SIG-M5 treated with dmso at 0.1 percent for 504 hours (cell line): ENCODE measurements at regions not wholly inside any gene's neighbourhood (a gene's known extent, or its start where the extent isn't known, plus 50 kb on each side); places are given as distances from the start of the nearest gene placed in this dataset.
"Not testable (repeated sequence)": the region's sequence is repeated elsewhere in the genome, so short reads cannot be mapped to it uniquely, and the experiment has no call there.

ENCODE experiments used
- DNase-seq: peaks from one replicate; lab custom pipeline; 2025; ENCODE audit not compliant: unreplicated experiment; lab: John Stamatoyannopoulos, UW

DNA sequence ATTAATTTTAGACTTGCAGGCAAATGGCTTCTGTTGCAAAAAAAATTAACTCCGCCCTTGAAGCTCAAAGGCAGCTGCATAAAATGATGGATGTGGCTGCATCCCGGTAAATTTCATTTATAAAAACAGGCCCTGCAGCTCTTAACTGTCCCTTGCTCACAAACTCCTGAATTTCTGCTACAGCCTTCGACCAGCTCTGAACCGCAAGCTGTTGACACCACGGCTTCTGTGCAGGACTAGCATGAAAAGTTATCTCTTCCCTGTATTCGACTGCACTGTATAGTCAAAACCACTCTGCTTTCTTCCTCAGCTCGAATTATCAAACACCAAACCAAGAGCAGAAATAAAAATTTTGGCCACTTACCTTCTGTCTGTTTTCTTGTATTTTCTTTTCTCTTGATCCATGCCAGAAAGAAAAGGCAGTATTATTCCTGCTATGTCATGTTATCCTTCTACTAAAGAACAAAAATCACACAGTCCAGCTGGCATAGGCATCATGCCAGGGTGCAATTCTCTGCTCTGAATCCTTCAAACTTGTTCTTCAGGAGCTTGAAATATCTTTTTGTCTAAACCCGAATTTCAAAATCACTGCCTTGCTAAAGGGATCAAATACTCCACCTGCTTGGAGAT, 195.5 kb upstream of the NCAM2 start:
- no peak for DNase-seq

- DNase-seq = no peak
These were observed 186.5 kb upstream of the NCAM2 start for GRCh38 chr21:20811702-20812101.

DNA sequence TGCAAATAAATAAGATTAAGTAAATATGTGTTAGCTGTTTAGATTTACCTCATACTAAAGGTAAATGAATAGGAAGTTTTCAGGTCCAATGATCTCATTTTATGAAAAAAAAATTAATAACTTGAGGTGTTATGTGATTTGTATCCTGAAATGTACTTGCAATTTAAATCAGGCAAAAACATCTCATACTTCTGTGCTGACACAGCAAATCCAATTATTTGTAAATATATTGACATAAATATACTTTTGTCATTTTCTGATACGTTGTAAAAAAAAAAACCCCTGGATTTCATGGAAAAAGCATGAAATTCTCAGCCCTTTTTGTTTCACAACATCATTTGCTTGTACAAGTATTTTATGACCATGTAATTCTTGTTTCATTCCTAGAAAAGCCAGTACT, 184.1 kb upstream of the NCAM2 start:
- DNase-seq = no peak

DNA sequence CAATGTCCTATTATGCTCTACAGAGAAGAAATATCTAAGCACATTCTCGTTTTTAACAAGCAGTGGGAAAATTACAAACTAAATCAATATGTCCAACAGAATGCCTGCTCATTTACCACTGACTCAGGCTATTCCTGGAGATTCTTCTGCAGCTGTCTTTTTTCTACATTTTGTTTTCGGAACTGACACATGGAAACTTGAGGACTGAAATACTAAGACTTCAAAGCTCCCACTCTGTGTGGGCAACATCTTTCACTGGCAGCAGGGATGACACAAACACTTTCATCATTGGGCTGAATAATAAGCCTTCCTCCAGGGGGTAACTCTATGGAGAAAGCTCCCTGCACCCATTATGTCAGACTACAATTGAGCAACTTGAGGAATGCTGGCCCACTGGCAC, 175.5 kb upstream of the NCAM2 start:
- no peak for DNase-seq

- no peak for DNase-seq
These were observed 145.3 kb upstream of the NCAM2 start for GRCh38 chr21:20852866-20853265.

GRCh38 chr21:20856926-20857325, 141.3 kb upstream of the NCAM2 start:
- no peak for DNase-seq

DNA sequence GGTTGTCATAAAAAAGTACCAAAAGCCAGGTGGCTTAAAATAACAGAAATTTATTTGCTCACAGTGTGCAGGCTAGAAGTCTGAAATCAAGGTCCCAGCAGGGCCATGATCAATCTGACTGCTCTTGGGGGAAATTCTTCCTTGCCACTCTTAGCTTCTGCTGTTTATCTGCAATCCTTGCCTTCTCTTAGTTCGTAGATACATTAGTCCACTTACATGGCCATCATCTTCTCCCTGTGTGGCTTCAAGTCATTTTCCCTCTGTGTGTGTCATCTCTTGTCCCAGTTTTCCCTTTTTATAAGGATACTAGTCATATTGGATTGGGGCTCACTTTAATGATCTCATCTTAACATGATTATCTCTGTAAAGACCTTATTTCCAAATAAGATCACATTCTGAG, 124.0 kb upstream of the NCAM2 start:
- DNase-seq = no peak

DNA sequence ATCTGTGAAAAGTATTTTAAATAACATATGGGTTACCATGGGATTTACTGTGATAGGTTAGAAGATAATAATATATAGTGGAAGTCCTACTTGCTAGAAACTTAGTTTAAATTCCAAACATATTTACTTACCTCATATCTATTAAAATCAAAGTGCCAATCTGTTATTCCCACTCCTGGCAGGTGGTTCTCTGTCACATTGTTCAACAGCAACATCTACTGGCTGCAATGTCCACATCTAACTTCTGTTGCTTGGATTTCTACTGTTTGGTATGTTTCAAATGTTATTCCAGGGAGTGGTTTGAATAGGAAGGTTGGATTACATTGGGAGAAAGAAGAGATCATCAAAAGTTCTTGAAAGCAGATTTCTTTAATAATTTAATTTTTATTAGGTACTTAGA, 122.5 kb upstream of the NCAM2 start:
- DNase-seq = no peak

DNA sequence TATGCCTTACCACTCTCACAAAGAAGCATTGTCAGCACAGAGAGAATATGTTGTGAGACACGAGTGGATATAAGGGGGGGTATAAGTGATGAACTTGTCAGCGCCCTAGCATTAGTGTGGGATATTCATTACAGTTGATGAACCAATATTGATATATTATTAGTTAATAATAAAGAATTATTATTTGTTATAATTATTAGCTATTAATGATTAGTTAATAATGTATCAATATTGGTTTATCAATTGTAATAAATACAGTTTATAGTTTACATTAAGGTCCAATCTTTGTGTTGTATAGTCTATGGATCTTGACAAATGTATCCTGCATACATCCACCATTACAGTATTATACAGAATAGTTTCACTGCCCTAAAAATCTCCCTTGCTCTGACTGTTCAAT, 120.2 kb upstream of the NCAM2 start:
- no peak for DNase-seq

- DNase-seq = peak; percentile 52
These were observed 115.5 kb upstream of the NCAM2 start for GRCh38 chr21:20882462-20883407.

DNA sequence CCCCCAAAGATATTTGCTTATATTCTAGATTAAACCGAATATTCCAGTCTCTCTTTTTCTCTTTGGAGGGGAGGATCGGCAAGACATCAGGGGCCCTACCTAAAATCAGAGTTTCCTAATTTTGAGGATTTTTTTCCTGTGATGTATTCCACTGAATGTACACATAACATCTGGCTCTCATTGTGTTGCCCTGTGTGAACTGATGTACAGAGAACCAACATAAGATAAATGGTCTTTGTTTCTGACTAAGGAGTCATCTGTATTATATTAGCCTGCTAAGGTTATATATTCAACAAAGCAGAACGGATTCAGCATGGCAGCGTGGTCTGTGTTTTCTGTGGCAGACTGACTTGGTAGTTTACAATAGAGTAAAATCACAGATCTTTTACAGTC, 114.8 kb upstream of the NCAM2 start:
- DNase-seq = no peak

GRCh38 chr21:20902511-20902910, 95.7 kb upstream of the NCAM2 start:
- DNase-seq = no peak

- no peak for DNase-seq
These were observed 95.2 kb upstream of the NCAM2 start for GRCh38 chr21:20902998-20903397.

GRCh38 chr21:20927555-20927954, 70.7 kb upstream of the NCAM2 start:
- not testable (repeated sequence) for DNase-seq

- DNase-seq = no peak
These were observed 55.7 kb upstream of the NCAM2 start for GRCh38 chr21:20942523-20942922.

- DNase-seq = no peak
These were observed 54.6 kb upstream of the NCAM2 start for GRCh38 chr21:20943561-20943997.

DNA sequence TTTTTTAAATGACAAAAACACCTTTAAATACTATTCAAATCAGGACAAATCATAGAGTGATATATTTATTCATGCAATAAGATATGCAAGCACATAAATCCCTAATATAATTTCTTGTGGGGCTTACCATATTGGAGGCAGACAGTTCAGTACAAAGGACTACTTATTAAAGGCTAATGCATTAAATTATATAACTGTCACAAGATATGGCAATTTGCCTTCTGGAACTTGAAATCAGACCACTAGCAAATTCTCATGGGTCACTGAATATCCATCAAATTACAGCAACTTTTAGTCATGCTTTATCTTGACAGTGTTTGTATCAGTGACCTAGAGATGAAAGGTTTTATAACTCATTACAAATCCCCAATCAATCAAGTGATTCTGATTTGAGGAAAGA, 54.1 kb upstream of the NCAM2 start:
- no peak for DNase-seq

DNA sequence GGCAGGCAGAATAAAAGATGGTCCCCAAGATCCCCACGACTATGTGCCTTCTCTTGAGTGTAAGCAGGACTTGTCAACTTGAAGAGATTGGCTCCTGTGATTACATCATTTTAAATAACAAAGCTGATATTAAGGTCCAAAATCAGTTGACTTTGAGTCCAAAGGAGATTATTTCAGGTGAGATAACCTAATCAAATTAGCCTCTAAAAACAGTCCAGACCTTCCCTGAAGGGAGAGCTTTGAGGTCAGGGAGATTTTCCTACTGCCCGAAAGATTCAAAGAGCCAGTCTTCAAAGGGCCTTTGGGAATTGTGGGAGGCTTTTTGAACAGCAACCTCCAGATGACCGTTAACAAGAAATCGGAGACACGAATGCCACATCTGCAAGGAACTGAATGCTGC, 51.5 kb upstream of the NCAM2 start:
- DNase-seq = no peak
